HepG2 (cell line): ENCODE measurements at regions not wholly inside any gene's neighbourhood (a gene's known extent, or its start where the extent isn't known, plus 50 kb on each side); places are given as distances from the start of the nearest gene placed in this dataset.
A peak's percentile ranks its signal among the peaks of the same experiment; 100 is the strongest.

ENCODE experiments used
- ATAC-seq: fragments of 200-7000 bp; cut with Tn5 transposase; 3 replicates; pipeline ENCODE4 v1.9.1; 2020; ENCODE audit warnings: mild to moderate bottlenecking, moderate library complexity
- BruUV-seq: library from RNA; stranded (reverse); fragments of 400-500 nt; replicated peaks from 2 replicates; lab custom pipeline; 2021; lab: Mats Ljungman, UMichigan
- CTCF ChIA-PET: fragments of 300-600 bp; formaldehyde crosslinking; extraction: SDS; loops from one replicate; lab custom pipeline; 2021; ENCODE audit warnings: low total read pairs, inconsistent platforms, low intra/inter-chr PET ratio; lab: Yijun Ruan, JAX
- POLR2A ChIA-PET: fragments of 350-600 bp; sonication (Branson Sonifier 250); formaldehyde crosslinking; loops from one replicate; lab custom pipeline; 2020; ENCODE audit warnings: antibody characterized with exemption, inconsistent platforms; lab: Yijun Ruan, JAX
- DNase-seq: peaks from one replicate; pipeline ENCODE4 v3.0.0-alpha.2; 2015; ENCODE audit warnings: low spot score
- FAIRE-seq: peaks from 3 replicates; lab custom pipeline; 2011; peaks lifted over from hg19 to GRCh38; lab: Jason Lieb, UNC
- H2AFZ ChIP-seq: one replicate; pipeline ENCODE4 v1.6.1; 2011; ENCODE audit warnings: low read length, inconsistent platforms
- H3K27ac ChIP-seq: fragments of 300-600 bp; 3 replicates; pipeline ENCODE4 v1.8.0; 2011; ENCODE audit warnings: mixed run types, mild to moderate bottlenecking, mixed read lengths, low read length, inconsistent platforms; ENCODE audit not compliant: insufficient read depth; ENCODE audit errors: extremely low read length
- H3K27me3 ChIP-seq, 2 experiments: fragments of 200-600 bp in 1 of 2; 2 replicates in 1 of 2; 3 replicates in 1 of 2; pipeline versions ENCODE4 v1.6.0 to v1.8.0; 2011; ENCODE audit warnings: low read length in 2 of 2, mild to moderate bottlenecking in 2 of 2, moderate library complexity in 2 of 2, inconsistent platforms in 1 of 2; ENCODE audit not compliant: insufficient read depth in 2 of 2, control insufficient read depth in 1 of 2
- H3K36me3 ChIP-seq, 2 experiments: fragments of 200-600 bp in 1 of 2; replicated peaks in 1 of 2; 2 replicates in 1 of 2; 3 replicates in 1 of 2; pipeline versions ENCODE4 v1.5.1 to v1.8.0; 2011; ENCODE audit warnings: low read length in 2 of 2, inconsistent platforms in 1 of 2; ENCODE audit not compliant: insufficient read depth in 2 of 2, control insufficient read depth in 1 of 2
- H3K4me1 ChIP-seq: 2 replicates; pipeline ENCODE4 v1.5.1; 2012; ENCODE audit warnings: low read length, inconsistent platforms; ENCODE audit not compliant: insufficient read depth
- H3K4me2 ChIP-seq: 2 replicates; pipeline ENCODE4 v1.6.0; 2011; ENCODE audit warnings: low read depth, low read length, inconsistent platforms
- H3K4me3 ChIP-seq, 3 experiments: fragments of 200-600 bp in 1 of 3; sonication (generic), shearing (Covaris generic) in 1 of 3; replicated peaks in 1 of 3; 2 replicates each; pipeline ENCODE4 v1.5.1; 2011 to 2016; ENCODE audit warnings: low read length in 3 of 3, inconsistent platforms in 2 of 3, low read depth in 2 of 3, mild to moderate bottlenecking in 2 of 3, control low read depth in 1 of 3, mixed read lengths in 1 of 3; ENCODE audit not compliant: insufficient read depth in 1 of 3
- H3K79me2 ChIP-seq: one replicate; pipeline ENCODE4 v1.6.1; 2011; ENCODE audit warnings: low read length, inconsistent platforms; ENCODE audit not compliant: insufficient read depth
- H3K9ac ChIP-seq: 2 replicates; pipeline ENCODE4 v1.6.0; 2011; ENCODE audit warnings: mild to moderate bottlenecking, low read depth, low read length, inconsistent platforms; ENCODE audit not compliant: insufficient read depth
- H3K9me3 ChIP-seq: 2 replicates; pipeline ENCODE4 v1.5.1; 2012; ENCODE audit warnings: mild to moderate bottlenecking, low read length
- H4K20me1 ChIP-seq: 2 replicates; pipeline ENCODE4 v1.6.0; 2011; ENCODE audit warnings: inconsistent platforms, mild to moderate bottlenecking, low read length, moderate library complexity; ENCODE audit not compliant: insufficient read depth
- MLX ChIP-seq: IDR thresholded peaks from 2 replicates; pipeline ENCODE4 v1.6.1; 2016
- MYNN ChIP-seq: sonication (generic); formaldehyde crosslinking; IDR thresholded peaks from 2 replicates; pipeline ENCODE4 v1.4.0; 2020; ENCODE audit warnings: mild to moderate bottlenecking, low read depth, missing genetic modification reagents
- NCOA5 ChIP-seq: sonication (generic); formaldehyde crosslinking; IDR thresholded peaks from 2 replicates; pipeline ENCODE4 v1.4.0; 2020; ENCODE audit warnings: missing genetic modification reagents
- NFKBIZ ChIP-seq: IDR thresholded peaks from 2 replicates; pipeline ENCODE4 v1.6.1; 2018; ENCODE audit warnings: missing genetic modification reagents, missing compliant biosample characterization
- NKX3-1 ChIP-seq: sonication (generic); formaldehyde crosslinking; IDR thresholded peaks from 2 replicates; pipeline ENCODE4 v1.5.0; 2020; ENCODE audit warnings: missing genetic modification reagents
- NR0B2 ChIP-seq: sonication (generic); formaldehyde crosslinking; IDR thresholded peaks from 2 replicates; pipeline ENCODE4 v1.4.0; 2020; ENCODE audit warnings: mild to moderate bottlenecking, missing genetic modification reagents
- PITX1 ChIP-seq: sonication (generic); formaldehyde crosslinking; IDR thresholded peaks from 2 replicates; pipeline ENCODE4 v1.5.1; 2020; ENCODE audit warnings: mild to moderate bottlenecking, missing genetic modification reagents
- REST ChIP-seq, 2 experiments: IDR thresholded peaks; 2 replicates each; pipeline ENCODE4 v1.6.1; 2011 to 2012; ENCODE audit warnings: low read length in 2 of 2, borderline replicate concordance in 1 of 2, low read depth in 1 of 2, mild to moderate bottlenecking in 1 of 2, moderate library complexity in 1 of 2
- SMC3 ChIP-seq: IDR thresholded peaks from 2 replicates; pipeline ENCODE4 v1.6.1; 2011; ENCODE audit warnings: low read length, improper control_type of control experiment
- SP5 ChIP-seq: IDR thresholded peaks from 2 replicates; pipeline ENCODE4 v1.6.1; 2016; ENCODE audit warnings: low read depth, borderline replicate concordance
- STAG1 ChIP-seq: sonication (generic); formaldehyde crosslinking; IDR thresholded peaks from 2 replicates; pipeline ENCODE4 v1.4.0; 2020; ENCODE audit warnings: missing genetic modification reagents
- TGIF2 ChIP-seq: IDR thresholded peaks from 2 replicates; pipeline ENCODE4 v1.6.1; 2016; ENCODE audit warnings: control low read depth, missing compliant biosample characterization
- ZBTB3 ChIP-seq: sonication (generic); formaldehyde crosslinking; IDR thresholded peaks from 2 replicates; pipeline ENCODE4 v1.4.0; 2020; ENCODE audit warnings: low read depth, mild to moderate bottlenecking, moderate library complexity, missing genetic modification reagents, borderline replicate concordance
- ZBTB33 ChIP-seq: sonication (generic); formaldehyde crosslinking; IDR thresholded peaks from 2 replicates; pipeline ENCODE4 v1.4.0; 2020; ENCODE audit warnings: missing genetic modification reagents
- ZNF274 ChIP-seq: sonication (generic); formaldehyde crosslinking; IDR thresholded peaks from 2 replicates; pipeline ENCODE4 v1.5.1; 2020; ENCODE audit warnings: mild to moderate bottlenecking, missing genetic modification reagents
- ZNF501 ChIP-seq: sonication (generic); formaldehyde crosslinking; IDR thresholded peaks from 2 replicates; pipeline ENCODE4 v1.5.1; 2020; ENCODE audit warnings: mild to moderate bottlenecking, moderate library complexity, missing genetic modification reagents
- ZNF746 ChIP-seq: sonication (generic); formaldehyde crosslinking; IDR thresholded peaks from 2 replicates; pipeline ENCODE4 v1.8.0; 2022; ENCODE audit warnings: mild to moderate bottlenecking, missing genetic modification reagents
- ZSCAN22 ChIP-seq: sonication (generic); formaldehyde crosslinking; IDR thresholded peaks from 2 replicates; pipeline ENCODE4 v1.4.0; 2020; ENCODE audit warnings: mild to moderate bottlenecking, missing genetic modification reagents
- WGBS: methylation state at CpG from one replicate; pipeline ENCODE4 v1.1.6; 2017; ENCODE audit warnings: low lambda C conversion rate; 5-methylcytosine and 5-hydroxymethylcytosine counted together
- in situ Hi-C: cut with HindIII; loops from 2 replicates; pipeline ENCODE4 v1.10.0; 2017; ENCODE audit warnings: low pct_unique_long_range_greater_than_20kb; ENCODE audit not compliant: extremely low pct_ligation_motif_present
- intact Hi-C: fragments of 100-400 bp; cut with micrococcal nuclease; formaldehyde crosslinking; loops from one replicate; pipeline ENCODE4 v1.10.0; 2022; ENCODE audit not compliant: unreplicated experiment

GRCh38 chr12:111298582-111299436 lies 70.1 kb downstream of the PHETA1 start:
- no peaks in the 10 kb centered on the region for H3K79me2 ChIP-seq
- H3K9me3 ChIP-seq: peaks cover 3% of the 10 kb centered on the region
- BruUV-seq: no TSS peak
- DNase-seq (peak; percentile 41), ATAC-seq (peak; percentile 91), FAIRE-seq (peak; percentile 71)
- in situ Hi-C loops: loop anchor here (5.0 kb wide), 1 partner anchor 272 kb away; no protein-coding TSS in a partner anchor
- 42% methylated on average over 8 of the region's 14 CpGs for WGBS
- H3K36me3 ChIP-seq: no peaks in the 10 kb centered on the region
- ChIA-PET POLR2A (no interaction called here), CTCF (interaction anchor here (0.6 to 1.7 kb wide), 4 partner anchors 15 to 362 kb away, joined by 3 to 12 read pairs (median 5); no protein-coding TSS in a partner anchor)
- no peak overlapping the region for H3K27ac ChIP-seq
- H3K27me3 ChIP-seq: peaks cover 0 to 4% of the 10 kb centered on the region in 2 experiments; a peak in 1 of 5 replicates
- H3K4me2 ChIP-seq: no peak overlapping the region
- no peaks in the 10 kb centered on the region for H3K4me1 ChIP-seq
- no peak overlapping the region for H3K4me3 ChIP-seq
- no peak overlapping the region for H3K9ac ChIP-seq
- no peaks in the 10 kb centered on the region for H4K20me1 ChIP-seq
- intact Hi-C loops: loop anchor here (1.0 to 5.0 kb wide), 2 partner anchors 275 to 362 kb away; no protein-coding TSS in a partner anchor
- no peak overlapping the region for H2AFZ ChIP-seq
- TF ChIP-seq NR0B2 (CRISPR knock-in tag) (0 out of 2 replicates have a peak, but pooled peaks have one; percentile 30), MYNN (CRISPR knock-in tag) (no peak), ZSCAN22 (CRISPR knock-in tag) (no peak), STAG1 (peak; percentile 59), PITX1 (CRISPR knock-in tag) (no peak), NFKBIZ (CRISPR knock-in tag) (no peak), ZNF274 (CRISPR knock-in tag) (no peak), ZBTB33 (CRISPR knock-in tag) (no peak), TGIF2 (no peak), MLX (CRISPR knock-in tag) (no peak), ZBTB3 (CRISPR knock-in tag) (no peak), NCOA5 (CRISPR knock-in tag) (no peak), SP5 (no peak), REST (IDR thresholded peaks at IDR 0.05; ENCODE audit: borderline replicate concordance in 1 of 2, low read depth in 1 of 2, low read length in 2 of 2) (no peak), SMC3 (peak; percentile 51; the same call in 1 of the 2 replicates), ZNF746 (CRISPR knock-in tag) (no peak), NKX3-1 (no peak), ZNF501 (CRISPR knock-in tag) (0 out of 2 replicates have a peak, but pooled peaks have one; percentile 25)
